Omental fat pad (tissue), 3 donors: ENCODE measurements at regions not wholly inside any gene's neighbourhood (a gene's known extent, or its start where the extent isn't known, plus 50 kb on each side); places are given as distances from the start of the nearest gene placed in this dataset.

Source experiments
- ATAC-seq: fragments of 150-250 bp; one replicate; pipeline ENCODE4 v1.9.1; 2016; ENCODE audit warnings: mild to moderate bottlenecking, moderate library complexity; ENCODE audit not compliant: low FRiP score
- DNase-seq: peaks from one replicate; pipeline ENCODE4 v3.0.0-alpha.2; 2019; ENCODE audit warnings: low spot score
- TF ChIP-seq, protein P1 (sequence below), 3 donors: fragments of 450-650 bp; IDR thresholded peaks; one replicate each; pipeline ENCODE4 v1.5.1; 2016 to 2017; ENCODE audit warnings: antibody characterized with exemption in 3 of 3, mild to moderate bottlenecking in 3 of 3, moderate library complexity in 2 of 3

DNA sequence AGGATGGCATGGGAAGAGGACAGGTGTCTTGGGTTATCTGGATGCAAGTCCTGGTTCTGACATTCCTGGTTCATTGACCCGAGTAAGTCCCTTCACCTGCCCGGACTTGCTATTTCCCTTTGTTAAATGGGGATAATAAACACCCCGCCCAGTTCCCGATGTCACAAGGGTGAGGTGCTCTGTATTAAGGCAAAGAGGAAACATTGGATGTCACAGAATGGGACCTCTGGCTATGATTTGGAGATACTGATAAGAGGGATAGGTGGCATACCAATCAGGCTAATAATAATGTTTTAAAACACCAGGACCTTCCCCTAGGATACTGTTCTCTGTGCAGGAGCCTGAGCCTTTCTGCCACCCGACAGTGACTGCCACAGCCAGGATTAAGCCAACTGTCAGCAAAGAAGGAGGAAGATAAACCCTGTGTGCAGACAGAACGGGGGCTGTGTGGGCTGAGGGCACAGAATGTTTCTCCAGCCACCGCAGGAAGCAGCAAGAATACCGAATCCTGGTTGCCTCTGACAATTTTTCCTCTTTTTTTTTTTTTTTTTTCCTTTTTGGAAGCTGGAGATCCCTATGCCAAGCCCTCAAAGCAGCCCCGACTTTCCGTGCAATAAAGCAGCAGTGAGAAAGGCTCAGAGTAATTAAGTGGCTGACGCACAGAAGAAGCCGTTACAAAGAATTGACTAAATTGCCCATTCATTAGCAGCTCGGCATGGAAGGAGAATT, 336.6 kb downstream of the SMAD2 start:
- TF ChIP-seq, protein P1, sequence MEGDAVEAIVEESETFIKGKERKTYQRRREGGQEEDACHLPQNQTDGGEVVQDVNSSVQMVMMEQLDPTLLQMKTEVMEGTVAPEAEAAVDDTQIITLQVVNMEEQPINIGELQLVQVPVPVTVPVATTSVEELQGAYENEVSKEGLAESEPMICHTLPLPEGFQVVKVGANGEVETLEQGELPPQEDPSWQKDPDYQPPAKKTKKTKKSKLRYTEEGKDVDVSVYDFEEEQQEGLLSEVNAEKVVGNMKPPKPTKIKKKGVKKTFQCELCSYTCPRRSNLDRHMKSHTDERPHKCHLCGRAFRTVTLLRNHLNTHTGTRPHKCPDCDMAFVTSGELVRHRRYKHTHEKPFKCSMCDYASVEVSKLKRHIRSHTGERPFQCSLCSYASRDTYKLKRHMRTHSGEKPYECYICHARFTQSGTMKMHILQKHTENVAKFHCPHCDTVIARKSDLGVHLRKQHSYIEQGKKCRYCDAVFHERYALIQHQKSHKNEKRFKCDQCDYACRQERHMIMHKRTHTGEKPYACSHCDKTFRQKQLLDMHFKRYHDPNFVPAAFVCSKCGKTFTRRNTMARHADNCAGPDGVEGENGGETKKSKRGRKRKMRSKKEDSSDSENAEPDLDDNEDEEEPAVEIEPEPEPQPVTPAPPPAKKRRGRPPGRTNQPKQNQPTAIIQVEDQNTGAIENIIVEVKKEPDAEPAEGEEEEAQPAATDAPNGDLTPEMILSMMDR (IDR thresholded peaks at IDR 0.05): no peak
- no peak for DNase-seq
- no peak for ATAC-seq

DNA sequence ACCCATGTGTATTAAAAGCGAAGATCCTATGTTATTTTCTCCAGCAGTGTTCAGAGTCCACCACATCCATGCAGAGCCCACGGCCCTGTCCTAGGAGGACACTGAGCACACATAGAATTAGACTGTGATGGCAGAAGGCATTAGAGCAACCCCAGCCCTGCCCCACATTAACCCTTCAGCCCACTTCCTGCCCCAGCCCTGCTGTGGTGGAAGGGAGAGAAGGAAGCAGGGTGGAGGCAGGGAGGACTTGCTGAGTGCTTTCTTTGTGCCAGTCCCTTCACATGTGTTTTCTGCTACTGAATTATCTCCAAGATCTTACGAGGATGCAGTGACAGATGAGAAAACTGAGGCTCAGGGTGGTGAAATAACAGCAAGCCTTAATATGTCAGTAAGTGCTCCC, 339.0 kb downstream of the SMAD2 start:
- TF ChIP-seq, protein P1 (IDR thresholded peaks at IDR 0.05): no peak
- ATAC-seq (no peak), DNase-seq (no peak)

DNA sequence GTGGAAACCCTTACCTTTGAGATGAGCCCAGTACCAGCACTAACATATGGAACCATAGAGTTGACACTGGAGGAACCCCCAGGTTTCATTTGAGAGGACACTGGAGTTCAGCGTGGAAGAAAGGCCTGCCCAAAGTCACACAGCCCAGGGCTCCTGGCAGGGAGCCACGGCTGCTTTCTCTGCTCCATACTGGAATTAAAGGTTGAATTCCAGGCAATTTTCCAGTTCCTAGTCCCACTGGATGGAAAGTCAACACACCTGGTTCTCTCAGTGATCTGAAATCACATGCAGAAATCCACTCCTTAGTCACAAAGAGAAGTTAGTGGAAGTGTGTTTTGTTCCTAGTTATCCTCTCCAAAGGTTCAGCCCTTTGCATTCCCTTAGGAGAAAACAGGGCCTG, 336.1 kb upstream of the SKOR2 start:
- TF ChIP-seq, protein P1 (IDR thresholded peaks at IDR 0.05): no peak
- ATAC-seq: no peak

DNA sequence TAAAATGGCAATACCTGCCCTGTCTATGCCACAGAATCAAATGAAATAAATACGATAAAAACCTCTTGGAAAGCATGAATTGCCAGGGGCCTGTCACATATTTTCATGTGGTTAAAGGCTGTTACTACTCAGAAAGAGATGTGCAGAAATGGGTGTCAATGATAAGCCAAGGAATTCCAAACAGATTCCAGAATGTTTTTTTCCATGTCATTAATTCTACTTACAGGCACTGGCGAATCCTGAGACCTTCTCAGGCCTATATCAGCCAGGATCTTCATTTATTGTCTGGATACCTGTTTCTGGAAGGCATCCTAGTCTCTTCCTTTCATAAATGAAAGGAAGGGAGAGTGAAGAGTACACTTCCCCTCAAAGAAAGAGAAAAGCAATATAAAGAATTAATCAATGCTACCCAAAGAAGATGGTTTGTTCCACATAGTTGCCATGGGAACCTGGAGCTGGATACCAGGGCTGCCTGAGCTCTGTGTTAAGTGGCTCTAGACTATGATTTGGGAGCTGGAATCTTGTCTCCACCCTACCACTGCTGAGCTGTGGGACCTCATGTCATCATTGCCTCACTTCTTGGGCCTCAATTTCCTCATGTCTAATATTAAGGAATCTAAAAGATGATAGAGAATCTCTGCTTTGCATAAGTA, 335.1 kb upstream of the SKOR2 start:
- TF ChIP-seq, protein P1 (IDR thresholded peaks at IDR 0.05): no peak
- DNase-seq (no peak), ATAC-seq (no peak)

More for the DNA sequence above, 336.1 kb upstream of the SKOR2 start:
- DNase-seq: no peak

DNA sequence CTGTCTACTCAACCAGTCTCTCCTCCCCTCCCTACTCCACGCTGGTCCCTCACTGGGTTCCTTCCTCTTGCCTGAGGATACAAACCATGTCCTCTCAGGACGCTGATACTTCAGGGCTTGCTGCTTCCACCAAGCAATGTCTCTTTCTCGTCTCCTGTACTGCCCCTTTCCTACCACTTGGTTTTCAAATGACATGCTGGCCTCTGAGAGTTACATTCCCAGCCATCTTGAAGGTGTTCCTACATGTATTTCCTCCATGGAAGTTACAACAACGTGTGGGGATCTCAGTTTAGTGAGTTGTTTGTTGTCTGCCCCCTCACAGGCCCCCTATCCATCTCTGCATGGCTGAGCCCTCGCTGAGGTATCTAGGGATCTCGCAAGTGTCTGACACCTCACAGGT, 334.5 kb upstream of the SKOR2 start:
- TF ChIP-seq, protein P1 (IDR thresholded peaks at IDR 0.05): no peak
- DNase-seq (no peak), ATAC-seq (no peak)

DNA sequence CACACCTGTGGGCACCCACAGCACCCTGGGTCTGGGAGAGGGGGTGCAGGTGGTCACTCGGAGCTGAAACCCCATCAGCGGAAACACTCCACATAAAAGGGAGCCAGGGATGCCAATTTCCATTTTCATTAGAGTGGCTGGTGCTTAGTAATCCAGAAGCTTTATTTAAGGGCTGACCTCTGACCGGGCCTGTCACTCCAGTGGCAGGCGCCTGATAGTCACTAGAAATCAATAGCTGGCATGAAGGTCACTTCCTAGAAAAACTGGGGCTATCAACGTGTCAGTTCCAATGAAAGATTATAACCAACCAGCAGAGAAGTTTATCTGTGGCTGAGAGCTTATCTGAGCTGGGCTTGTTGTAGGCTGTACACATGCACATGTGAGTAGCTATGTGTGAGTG, 333.7 kb upstream of the SKOR2 start:
- ATAC-seq: no peak
- no peak for DNase-seq
- TF ChIP-seq, protein P1 (IDR thresholded peaks at IDR 0.05): no peak

DNA sequence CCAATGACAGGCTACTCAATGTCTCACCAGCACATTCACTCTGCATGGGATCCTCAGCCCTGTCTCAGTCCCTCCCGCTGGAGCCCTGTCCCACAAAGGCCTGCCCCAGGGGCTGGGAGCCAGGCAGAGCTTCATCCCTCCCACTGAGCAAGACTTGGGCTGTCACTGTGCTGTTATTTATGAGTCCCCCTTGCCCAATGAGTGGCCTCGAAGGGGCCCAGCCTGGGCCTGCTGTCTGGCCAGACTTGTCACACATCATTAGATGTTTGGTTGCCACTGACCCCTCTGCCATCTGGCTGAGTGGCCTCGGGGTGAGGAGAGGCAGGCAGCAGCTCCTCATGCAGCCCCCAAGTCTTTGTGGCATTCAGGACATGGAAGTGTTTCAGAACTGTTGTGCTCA, 330.6 kb upstream of the SKOR2 start:
- DNase-seq (no peak), ATAC-seq (no peak)
- TF ChIP-seq, protein P1 (IDR thresholded peaks at IDR 0.05): no peak
